GM18519 (cell line): ENCODE measurements at regions not wholly inside any gene's neighbourhood (a gene's known extent, or its start where the extent isn't known, plus 50 kb on each side); places are given as distances from the start of the nearest gene placed in this dataset.

Experiments
- ATAC-seq: cut with Tn5 transposase; IDR thresholded peaks from one replicate; pipeline ENCODE4 v1.9.1; 2021; ENCODE audit warnings: mild to moderate bottlenecking, moderate library complexity; ENCODE audit not compliant: unreplicated experiment, low FRiP score

- no peak for ATAC-seq
Measured at GRCh38 chr18:34083910-34084535, 140.7 kb downstream of the NOL4 start.

GRCh38 chr18:34077599-34077998, 147.1 kb downstream of the NOL4 start:
- no peak for ATAC-seq

- ATAC-seq = no peak
Measured at GRCh38 chr18:34075963-34076860, 148.5 kb downstream of the NOL4 start.

GRCh38 chr18:34061226-34061625, 163.5 kb downstream of the NOL4 start:
- ATAC-seq = no peak

- ATAC-seq = no peak
Measured at GRCh38 chr18:34055227-34055626, 169.5 kb downstream of the NOL4 start.

GRCh38 chr18:34050661-34051060, 174.1 kb downstream of the NOL4 start:
- no peak for ATAC-seq

- no peak for ATAC-seq
Measured at GRCh38 chr18:34049511-34049910, 175.2 kb downstream of the NOL4 start.

GRCh38 chr18:34048423-34048822, 176.3 kb downstream of the NOL4 start:
- no peak for ATAC-seq

GRCh38 chr18:34042423-34043146, 182.1 kb downstream of the NOL4 start:
- no peak for ATAC-seq

GRCh38 chr18:34039611-34040010, 185.1 kb downstream of the NOL4 start:
- no peak for ATAC-seq

GRCh38 chr18:34039201-34039600, 185.5 kb downstream of the NOL4 start:
- peak; percentile 49 for ATAC-seq

- no peak for ATAC-seq
Measured at GRCh38 chr18:34038086-34038485, 186.6 kb downstream of the NOL4 start.

GRCh38 chr18:34033968-34034367, 190.7 kb downstream of the NOL4 start:
- no peak for ATAC-seq

- ATAC-seq = no peak
Measured at GRCh38 chr18:34031810-34032209, 192.9 kb downstream of the NOL4 start.

GRCh38 chr18:34028324-34028723, 196.4 kb downstream of the NOL4 start:
- no peak for ATAC-seq

- no peak for ATAC-seq
Measured at GRCh38 chr18:34025191-34025801, 199.4 kb downstream of the NOL4 start.

GRCh38 chr18:34023471-34023870, 201.2 kb downstream of the NOL4 start:
- no peak for ATAC-seq

GRCh38 chr18:34018336-34018735, 206.4 kb downstream of the NOL4 start:
- no peak for ATAC-seq

GRCh38 chr18:34003687-34004086, 221.0 kb downstream of the NOL4 start:
- no peak for ATAC-seq

- ATAC-seq = no peak
Measured at GRCh38 chr18:34002130-34002529, 222.6 kb downstream of the NOL4 start.

GRCh38 chr18:34001376-34001775, 223.3 kb downstream of the NOL4 start:
- ATAC-seq = no peak
